D721Med (cell line): ENCODE measurements at regions not wholly inside any gene's neighbourhood (a gene's known extent, or its start where the extent isn't known, plus 50 kb on each side); places are given as distances from the start of the nearest gene placed in this dataset.

Experiments used
- DNase-seq: peaks from one replicate; pipeline ENCODE4 v3.0.0; 2011; ENCODE audit warnings: low spot score; ENCODE audit not compliant: insufficient read length
- FAIRE-seq: peaks from 2 replicates; lab custom pipeline; 2011; peaks lifted over from hg19 to GRCh38; lab: Jason Lieb, UNC
- CTCF ChIP-seq: IDR thresholded peaks from 2 replicates; pipeline ENCODE4 v1.5.1; 2012; ENCODE audit warnings: mild to moderate bottlenecking, control low read depth; ENCODE audit not compliant: insufficient read depth; ENCODE audit errors: missing control alignments

GRCh38 chr5:45093377-45093776 lies 284.6 kb downstream of the MRPS30 start:
- FAIRE-seq (no peak), DNase-seq (no peak)
- TF ChIP-seq CTCF, result no peak

- no peak for FAIRE-seq
- no peak for DNase-seq
- no peak for TF ChIP-seq CTCF
These were observed 286.2 kb downstream of the MRPS30 start for GRCh38 chr5:45094876-45095440.

GRCh38 chr5:45098483-45098882 lies 289.7 kb downstream of the MRPS30 start:
- FAIRE-seq (no peak), DNase-seq (no peak)
- TF ChIP-seq CTCF, result no peak

GRCh38 chr5:45101146-45101545 lies 292.4 kb downstream of the MRPS30 start:
- DNase-seq (no peak), FAIRE-seq (no peak)
- TF ChIP-seq CTCF, result no peak

- TF ChIP-seq CTCF, result no peak
- FAIRE-seq (no peak), DNase-seq (no peak)
These were observed 296.8 kb downstream of the MRPS30 start for GRCh38 chr5:45105491-45105994.

- TF ChIP-seq CTCF, result no peak
- DNase-seq (no peak), FAIRE-seq (no peak)
These were observed 300.3 kb downstream of the MRPS30 start for GRCh38 chr5:45109062-45109461.

GRCh38 chr5:45109636-45110035 lies 300.9 kb downstream of the MRPS30 start:
- FAIRE-seq, result no peak
- no peak for DNase-seq
- TF ChIP-seq CTCF, result no peak
